Stomach (tissue), 4 donors: ENCODE measurements at regions not wholly inside any gene's neighbourhood (a gene's known extent, or its start where the extent isn't known, plus 50 kb on each side); places are given as distances from the start of the nearest gene placed in this dataset.
"Not testable (repeated sequence)": the region's sequence is repeated elsewhere in the genome, so short reads cannot be mapped to it uniquely, and the experiment has no call there.

ENCODE experiments used
- EP300 ChIP-seq: sonication (generic); formaldehyde crosslinking; IDR thresholded peaks from one replicate; pipeline ENCODE4 v1.6.1; 2017; ENCODE audit warnings: antibody characterized with exemption
- POLR2A ChIP-seq, 4 donors: fragments of 450-650 bp; IDR thresholded peaks; one replicate each; pipeline ENCODE4 v1.6.1; 2016; ENCODE audit warnings: antibody characterized with exemption in 4 of 4, control low read depth in 2 of 4, mild to moderate bottlenecking in 1 of 4, moderate library complexity in 1 of 4
- POLR2AphosphoS5 ChIP-seq, 3 donors: sonication (generic); formaldehyde crosslinking; IDR thresholded peaks; one replicate each; pipeline ENCODE4 v1.6.1; 2016; ENCODE audit warnings: antibody characterized with exemption in 3 of 3
- TF ChIP-seq, protein P1 (sequence below), 7 experiments: fragments of 450-650 bp in 4 of 7; fragments of 200-600 bp in 3 of 7; sonication (generic) in 3 of 7; IDR thresholded peaks; one replicate each; pipeline ENCODE4 v1.5.1; 2016 to 2019; ENCODE audit warnings: antibody characterized with exemption in 7 of 7, control low read depth in 2 of 7, mild to moderate bottlenecking in 1 of 7

- not testable (repeated sequence) for TF ChIP-seq POLR2AphosphoS5 (IDR thresholded peaks at IDR 0.05); POLR2A (IDR thresholded peaks at IDR 0.05); EP300
- TF ChIP-seq, protein P1, sequence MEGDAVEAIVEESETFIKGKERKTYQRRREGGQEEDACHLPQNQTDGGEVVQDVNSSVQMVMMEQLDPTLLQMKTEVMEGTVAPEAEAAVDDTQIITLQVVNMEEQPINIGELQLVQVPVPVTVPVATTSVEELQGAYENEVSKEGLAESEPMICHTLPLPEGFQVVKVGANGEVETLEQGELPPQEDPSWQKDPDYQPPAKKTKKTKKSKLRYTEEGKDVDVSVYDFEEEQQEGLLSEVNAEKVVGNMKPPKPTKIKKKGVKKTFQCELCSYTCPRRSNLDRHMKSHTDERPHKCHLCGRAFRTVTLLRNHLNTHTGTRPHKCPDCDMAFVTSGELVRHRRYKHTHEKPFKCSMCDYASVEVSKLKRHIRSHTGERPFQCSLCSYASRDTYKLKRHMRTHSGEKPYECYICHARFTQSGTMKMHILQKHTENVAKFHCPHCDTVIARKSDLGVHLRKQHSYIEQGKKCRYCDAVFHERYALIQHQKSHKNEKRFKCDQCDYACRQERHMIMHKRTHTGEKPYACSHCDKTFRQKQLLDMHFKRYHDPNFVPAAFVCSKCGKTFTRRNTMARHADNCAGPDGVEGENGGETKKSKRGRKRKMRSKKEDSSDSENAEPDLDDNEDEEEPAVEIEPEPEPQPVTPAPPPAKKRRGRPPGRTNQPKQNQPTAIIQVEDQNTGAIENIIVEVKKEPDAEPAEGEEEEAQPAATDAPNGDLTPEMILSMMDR (IDR thresholded peaks at IDR 0.05): not testable (repeated sequence)
Observed at GRCh38 chr2:37576194-37576593, 95.2 kb downstream of the CDC42EP3 start.
